ENCODE measurements at regions not wholly inside any gene's neighbourhood (a gene's known extent, or its start where the extent isn't known, plus 50 kb on each side); places are given as distances from the start of the nearest gene placed in this dataset.
"Not testable (repeated sequence)": the region's sequence is repeated elsewhere in the genome, so short reads cannot be mapped to it uniquely, and the experiment has no call there.

GRCh38 chr13:83765796-83766195 is 116.5 kb downstream of the SLITRK1 start:
- H3K9me3 ChIP-seq (ENCODE audit: control extremely low read depth in 1 of 5, control insufficient read depth in 4 of 5, insufficient read depth in 2 of 5, low read depth in 1 of 5, low read length in 4 of 5), result no peaks in the 10 kb centered on the region
- no peaks in the 10 kb centered on the region for H3K36me3 ChIP-seq (ENCODE audit: control insufficient read depth in 4 of 4, insufficient read depth in 4 of 4, low read length in 3 of 4)
- ChIA-PET CTCF (no interaction called here), POLR2A (no interaction called here)
- H3K4me1 ChIP-seq (ENCODE audit: control extremely low read depth in 1 of 4, control insufficient read depth in 4 of 4, insufficient read depth in 4 of 4, low read length in 3 of 4), result no peaks in the 10 kb centered on the region
- H3K27ac ChIP-seq (ENCODE audit: insufficient read depth in 1 of 2, low read depth in 1 of 2, low read length in 2 of 2, poor library complexity in 1 of 2, severe bottlenecking in 2 of 2), result no peak overlapping the region
- H3K27me3 ChIP-seq (replicated peaks in 2 of 5; ENCODE audit: control insufficient read depth in 4 of 5, insufficient read depth in 5 of 5, low read length in 4 of 5), result no peaks in the 10 kb centered on the region
- H3K4me3 ChIP-seq (ENCODE audit: control insufficient read depth in 1 of 7, extremely low read depth in 1 of 7, insufficient read depth in 4 of 7, low read depth in 2 of 7, low read length in 6 of 7), result no peak overlapping the region
- WGBS (ENCODE audit: insufficient coverage), result 100% methylated on average over 1 of the region's 1 CpG
- no peak for DNase-seq

DNA sequence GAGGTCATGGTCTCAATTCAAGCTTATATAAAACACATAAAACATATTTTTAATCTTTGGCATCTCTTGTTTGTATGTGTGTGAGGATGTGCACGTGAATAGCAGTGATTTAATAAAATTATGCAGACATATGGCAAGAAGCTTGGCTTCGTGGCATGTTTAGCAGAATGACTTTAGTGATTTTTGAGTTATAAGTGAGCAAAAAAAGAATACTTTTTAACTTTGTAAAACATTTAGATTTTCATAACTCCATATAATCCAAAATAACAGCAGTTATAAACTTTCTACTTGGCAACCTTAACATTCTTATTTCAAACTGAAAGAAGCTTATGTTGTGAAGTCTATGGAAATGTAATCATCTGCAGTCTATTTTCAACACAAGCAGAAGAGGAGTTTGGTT is 120.6 kb downstream of the SLITRK1 start:
- DNase-seq, result no peak
- ChIA-PET POLR2A (no interaction called here), CTCF (interaction anchor here (1.0 kb wide), 1 partner anchor 18 kb away, joined by 3 read pairs; no protein-coding TSS in a partner anchor)
- no peaks in the 10 kb centered on the region for H3K4me1 ChIP-seq (ENCODE audit: control extremely low read depth in 1 of 4, control insufficient read depth in 4 of 4, insufficient read depth in 4 of 4, low read length in 3 of 4)
- no peaks in the 10 kb centered on the region for H3K27me3 ChIP-seq (replicated peaks in 2 of 5; ENCODE audit: control insufficient read depth in 4 of 5, insufficient read depth in 5 of 5, low read length in 4 of 5)
- H3K36me3 ChIP-seq (ENCODE audit: control insufficient read depth in 4 of 4, insufficient read depth in 4 of 4, low read length in 3 of 4), result no peaks in the 10 kb centered on the region
- 100% methylated on average over 1 of the region's 2 CpGs for WGBS (ENCODE audit: insufficient coverage)
- no peak overlapping the region for H3K4me3 ChIP-seq (ENCODE audit: control insufficient read depth in 1 of 7, extremely low read depth in 1 of 7, insufficient read depth in 4 of 7, low read depth in 2 of 7, low read length in 6 of 7)
- H3K27ac ChIP-seq (ENCODE audit: insufficient read depth in 1 of 2, low read depth in 1 of 2, low read length in 2 of 2, poor library complexity in 1 of 2, severe bottlenecking in 2 of 2), result no peak overlapping the region
- no peaks in the 10 kb centered on the region for H3K9me3 ChIP-seq (ENCODE audit: control extremely low read depth in 1 of 5, control insufficient read depth in 4 of 5, insufficient read depth in 2 of 5, low read depth in 1 of 5, low read length in 4 of 5)

- POLR2A ChIA-PET; CTCF ChIA-PET; H3K4me3 ChIP-seq (ENCODE audit: control insufficient read depth in 1 of 7, extremely low read depth in 1 of 7, insufficient read depth in 4 of 7, low read depth in 2 of 7, low read length in 6 of 7); DNase-seq; H3K4me1 ChIP-seq (ENCODE audit: control extremely low read depth in 1 of 4, control insufficient read depth in 4 of 4, insufficient read depth in 4 of 4, low read length in 3 of 4); H3K9me3 ChIP-seq (ENCODE audit: control extremely low read depth in 1 of 5, control insufficient read depth in 4 of 5, insufficient read depth in 2 of 5, low read depth in 1 of 5, low read length in 4 of 5); H3K27ac ChIP-seq (ENCODE audit: insufficient read depth in 1 of 2, low read depth in 1 of 2, low read length in 2 of 2, poor library complexity in 1 of 2, severe bottlenecking in 2 of 2); H3K27me3 ChIP-seq (replicated peaks in 2 of 5; ENCODE audit: control insufficient read depth in 4 of 5, insufficient read depth in 5 of 5, low read length in 4 of 5); H3K36me3 ChIP-seq (ENCODE audit: control insufficient read depth in 4 of 4, insufficient read depth in 4 of 4, low read length in 3 of 4): not testable (repeated sequence)
- no CpG with 5 or more reads among the region's 2 CpGs for WGBS (ENCODE audit: insufficient coverage)
Observed at GRCh38 chr13:83755210-83755609, 127.1 kb downstream of the SLITRK1 start.

DNA sequence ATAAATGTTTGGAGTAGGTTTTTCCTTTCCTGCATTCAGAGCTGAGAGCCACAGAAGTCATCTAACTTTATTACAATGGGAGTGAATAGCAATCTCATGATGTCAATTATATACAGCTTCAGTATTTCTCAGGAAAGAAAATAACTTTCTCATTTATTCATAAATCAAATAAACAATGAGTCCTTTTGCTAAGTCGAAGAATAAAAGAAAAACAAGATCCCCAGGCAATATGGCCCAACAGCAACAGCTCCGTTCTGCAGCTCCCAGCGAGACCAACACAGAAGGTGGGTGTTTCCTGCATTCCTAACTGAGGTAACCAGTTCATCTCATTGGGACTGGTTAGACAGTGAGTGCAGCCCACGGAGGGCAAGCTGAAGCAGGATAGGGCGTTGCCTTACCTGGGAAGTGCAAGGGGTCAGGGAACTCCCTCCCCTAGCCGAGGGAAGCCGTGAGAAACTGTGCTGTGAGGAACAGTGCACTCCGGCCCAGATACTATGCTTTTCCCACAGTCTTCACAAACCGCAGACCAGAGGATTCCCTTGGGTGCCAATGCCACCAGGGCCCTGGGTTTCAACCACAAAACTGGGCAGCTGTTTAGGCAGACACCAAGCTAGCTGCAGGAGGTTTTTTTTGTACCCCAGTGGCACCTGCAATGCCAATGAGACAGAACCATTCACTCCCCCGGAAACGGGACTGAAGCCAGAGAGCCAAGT is 128.2 kb downstream of the SLITRK1 start:
- CTCF ChIA-PET, result no interaction called here
- WGBS (ENCODE audit: insufficient coverage), result 96% methylated on average over 11 of the region's 11 CpGs
- peak in 1 of 3 donors; percentile 0 for DNase-seq
- Histone ChIP-seq H3K36me3 (ENCODE audit: control insufficient read depth in 4 of 4, insufficient read depth in 4 of 4, low read length in 3 of 4) (no peaks in the 10 kb centered on the region), H3K4me3 (ENCODE audit: control insufficient read depth in 1 of 7, extremely low read depth in 1 of 7, insufficient read depth in 4 of 7, low read depth in 2 of 7, low read length in 6 of 7) (no peak overlapping the region), H3K27me3 (replicated peaks in 2 of 5; ENCODE audit: control insufficient read depth in 4 of 5, insufficient read depth in 5 of 5, low read length in 4 of 5) (no peaks in the 10 kb centered on the region), H3K4me1 (ENCODE audit: control extremely low read depth in 1 of 4, control insufficient read depth in 4 of 4, insufficient read depth in 4 of 4, low read length in 3 of 4) (no peaks in the 10 kb centered on the region), H3K9me3 (ENCODE audit: control extremely low read depth in 1 of 5, control insufficient read depth in 4 of 5, insufficient read depth in 2 of 5, low read depth in 1 of 5, low read length in 4 of 5) (peaks cover 0 to 8% (median 0%) of the 10 kb centered on the region in 5 experiments), H3K27ac (ENCODE audit: insufficient read depth in 1 of 2, low read depth in 1 of 2, low read length in 2 of 2, poor library complexity in 1 of 2, severe bottlenecking in 2 of 2) (no peak overlapping the region)
- POLR2A ChIA-PET, result no interaction called here

GRCh38 chr13:83752141-83752540 is 130.1 kb downstream of the SLITRK1 start:
- no peak overlapping the region for H3K4me3 ChIP-seq (ENCODE audit: control insufficient read depth in 1 of 7, extremely low read depth in 1 of 7, insufficient read depth in 4 of 7, low read depth in 2 of 7, low read length in 6 of 7)
- no peak overlapping the region for H3K27ac ChIP-seq (ENCODE audit: insufficient read depth in 1 of 2, low read depth in 1 of 2, low read length in 2 of 2, poor library complexity in 1 of 2, severe bottlenecking in 2 of 2)
- no peaks in the 10 kb centered on the region for H3K36me3 ChIP-seq (ENCODE audit: control insufficient read depth in 4 of 4, insufficient read depth in 4 of 4, low read length in 3 of 4)
- WGBS (ENCODE audit: insufficient coverage), result 100% methylated on average over 3 of the region's 4 CpGs
- DNase-seq, result no peak
- ChIA-PET CTCF (no interaction called here), POLR2A (no interaction called here)
- peaks cover 0 to 8% (median 0%) of the 10 kb centered on the region in 5 experiments for H3K9me3 ChIP-seq (ENCODE audit: control extremely low read depth in 1 of 5, control insufficient read depth in 4 of 5, insufficient read depth in 2 of 5, low read depth in 1 of 5, low read length in 4 of 5)
- no peaks in the 10 kb centered on the region for H3K27me3 ChIP-seq (replicated peaks in 2 of 5; ENCODE audit: control insufficient read depth in 4 of 5, insufficient read depth in 5 of 5, low read length in 4 of 5)
- H3K4me1 ChIP-seq (ENCODE audit: control extremely low read depth in 1 of 4, control insufficient read depth in 4 of 4, insufficient read depth in 4 of 4, low read length in 3 of 4), result no peaks in the 10 kb centered on the region

DNA sequence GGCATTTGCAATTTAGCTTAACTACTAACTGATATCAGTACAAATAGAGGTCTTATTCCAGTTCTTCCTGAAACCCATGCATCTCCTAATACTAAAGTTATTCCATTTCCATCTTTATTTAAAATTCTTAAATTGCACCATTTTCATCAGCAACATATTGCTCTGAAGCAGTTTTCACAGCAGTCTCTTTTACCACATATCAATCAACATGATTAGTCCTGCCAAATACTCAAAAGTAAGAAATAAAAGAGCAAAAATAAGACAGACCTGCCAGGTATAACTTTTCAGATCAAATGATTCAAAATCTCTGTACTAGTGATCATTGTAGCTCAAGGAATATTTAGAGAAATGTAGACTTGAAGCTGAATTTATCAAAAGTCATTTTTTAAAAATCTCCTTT is 141.7 kb downstream of the SLITRK1 start:
- POLR2A ChIA-PET, result no interaction called here

GRCh38 chr13:83738407-83738806 is 143.9 kb downstream of the SLITRK1 start:
- Histone ChIP-seq H3K4me1 (ENCODE audit: control extremely low read depth in 1 of 4, control insufficient read depth in 4 of 4, insufficient read depth in 4 of 4, low read length in 3 of 4) (no peaks in the 10 kb centered on the region), H3K27me3 (replicated peaks in 2 of 5; ENCODE audit: control insufficient read depth in 4 of 5, insufficient read depth in 5 of 5, low read length in 4 of 5) (no peaks in the 10 kb centered on the region), H3K36me3 (ENCODE audit: control insufficient read depth in 4 of 4, insufficient read depth in 4 of 4, low read length in 3 of 4) (no peaks in the 10 kb centered on the region), H3K27ac (ENCODE audit: insufficient read depth in 1 of 2, low read depth in 1 of 2, low read length in 2 of 2, poor library complexity in 1 of 2, severe bottlenecking in 2 of 2) (no peak overlapping the region), H3K4me3 (ENCODE audit: control insufficient read depth in 1 of 7, extremely low read depth in 1 of 7, insufficient read depth in 4 of 7, low read depth in 2 of 7, low read length in 6 of 7) (no peak overlapping the region), H3K9me3 (ENCODE audit: control extremely low read depth in 1 of 5, control insufficient read depth in 4 of 5, insufficient read depth in 2 of 5, low read depth in 1 of 5, low read length in 4 of 5) (no peaks in the 10 kb centered on the region)
- ChIA-PET CTCF (no interaction called here), POLR2A (no interaction called here)
- no CpG with 5 or more reads among the region's 4 CpGs for WGBS (ENCODE audit: insufficient coverage)
- DNase-seq, result no peak

More for the DNA sequence above, 141.7 kb downstream of the SLITRK1 start:
- no peak overlapping the region for H3K4me3 ChIP-seq (ENCODE audit: control insufficient read depth in 1 of 7, extremely low read depth in 1 of 7, insufficient read depth in 4 of 7, low read depth in 2 of 7, low read length in 6 of 7)
- DNase-seq, result no peak
- H3K4me1 ChIP-seq (ENCODE audit: control extremely low read depth in 1 of 4, control insufficient read depth in 4 of 4, insufficient read depth in 4 of 4, low read length in 3 of 4), result no peaks in the 10 kb centered on the region
- CTCF ChIA-PET, result interaction anchor here (0.5 kb wide), 1 partner anchor 740 kb away, joined by 3 read pairs; no protein-coding TSS in a partner anchor
- H3K36me3 ChIP-seq (ENCODE audit: control insufficient read depth in 4 of 4, insufficient read depth in 4 of 4, low read length in 3 of 4), result no peaks in the 10 kb centered on the region
- H3K9me3 ChIP-seq (ENCODE audit: control extremely low read depth in 1 of 5, control insufficient read depth in 4 of 5, insufficient read depth in 2 of 5, low read depth in 1 of 5, low read length in 4 of 5), result no peaks in the 10 kb centered on the region
- H3K27ac ChIP-seq (ENCODE audit: insufficient read depth in 1 of 2, low read depth in 1 of 2, low read length in 2 of 2, poor library complexity in 1 of 2, severe bottlenecking in 2 of 2), result no peak overlapping the region
- H3K27me3 ChIP-seq (replicated peaks in 2 of 5; ENCODE audit: control insufficient read depth in 4 of 5, insufficient read depth in 5 of 5, low read length in 4 of 5), result no peaks in the 10 kb centered on the region

Measured in common myeloid progenitor, CD34-positive (primary cell).